OCI-LY7 (cell line): ENCODE measurements at regions not wholly inside any gene's neighbourhood (a gene's known extent, or its start where the extent isn't known, plus 50 kb on each side); places are given as distances from the start of the nearest gene placed in this dataset.
"Not testable (repeated sequence)": the region's sequence is repeated elsewhere in the genome, so short reads cannot be mapped to it uniquely, and the experiment has no call there.

Source experiments
- BruUV-seq: library from RNA; stranded (reverse); fragments of 400-500 nt; replicated peaks from 2 replicates; lab custom pipeline; 2021; lab: Mats Ljungman, UMichigan
- CTCF ChIA-PET: fragments of 300-600 bp; sonication (Branson Sonifier 250); formaldehyde crosslinking; loops from one replicate; lab custom pipeline; 2022; ENCODE audit warnings: antibody characterized with exemption; ENCODE audit not compliant: unreplicated experiment; lab: Charles Lee
- POLR2A ChIA-PET: fragments of 300-600 bp; sonication (Branson Sonifier 250); formaldehyde crosslinking; loops from one replicate; lab custom pipeline; 2022; ENCODE audit warnings: antibody characterized with exemption; lab: Charles Lee
- DNase-seq: peaks from one replicate; pipeline ENCODE4 v3.0.0-alpha.2; 2015; ENCODE audit warnings: low spot score
- H2AFZ ChIP-seq: fragments of 200-600 bp; sonication (generic), shearing (Covaris generic); 2 replicates; pipeline ENCODE4 v1.6.1; 2014; ENCODE audit warnings: mild to moderate bottlenecking, antibody characterized with exemption, low read length, moderate library complexity
- H3K27ac ChIP-seq: fragments of 200-600 bp; sonication (generic); 2 replicates; pipeline ENCODE4 v1.5.1; 2014; ENCODE audit warnings: mixed run types, low read depth, mild to moderate bottlenecking, moderate library complexity, low read length, inconsistent platforms; ENCODE audit not compliant: poor library complexity, severe bottlenecking
- H3K36me3 ChIP-seq: fragments of 200-600 bp; sonication (generic); 2 replicates; pipeline ENCODE4 v1.6.1; 2014; ENCODE audit warnings: mild to moderate bottlenecking, antibody characterized with exemption, low read length, moderate library complexity, mixed read lengths; ENCODE audit not compliant: insufficient read depth
- H3K4me1 ChIP-seq: fragments of 200-600 bp; sonication (generic); 2 replicates; pipeline ENCODE4 v1.5.1; 2014; ENCODE audit warnings: mild to moderate bottlenecking, low read length; ENCODE audit not compliant: insufficient read depth, poor library complexity, severe bottlenecking
- H3K4me2 ChIP-seq: fragments of 200-600 bp; sonication (generic); 2 replicates; pipeline ENCODE4 v1.6.1; 2014; ENCODE audit warnings: mild to moderate bottlenecking, low read length
- H3K4me3 ChIP-seq: fragments of 200-600 bp; sonication (generic); 2 replicates; pipeline ENCODE4 v1.5.1; 2014; ENCODE audit warnings: mild to moderate bottlenecking, low read depth, low read length; ENCODE audit not compliant: poor library complexity, severe bottlenecking
- H3K79me2 ChIP-seq: fragments of 200-600 bp; sonication (generic); 2 replicates; pipeline ENCODE4 v1.6.1; 2016; ENCODE audit warnings: low read depth, mild to moderate bottlenecking, low read length, moderate library complexity, mixed read lengths; ENCODE audit not compliant: insufficient read depth
- H3K9me2 ChIP-seq: fragments of 200-600 bp; sonication (generic); 2 replicates; pipeline ENCODE4 v1.6.1; 2016; ENCODE audit warnings: mild to moderate bottlenecking, low read length, mixed read lengths; ENCODE audit not compliant: insufficient read depth
- H3K9me3 ChIP-seq: fragments of 200-600 bp; sonication (generic); 2 replicates; pipeline ENCODE4 v1.6.1; 2014; ENCODE audit warnings: mild to moderate bottlenecking, mixed run types, low read length, mixed read lengths
- H4K20me1 ChIP-seq: fragments of 200-600 bp; sonication (generic); 2 replicates; pipeline ENCODE4 v1.6.1; 2014; ENCODE audit warnings: mild to moderate bottlenecking, antibody characterized with exemption, low read length, moderate library complexity, mixed read lengths; ENCODE audit not compliant: insufficient read depth
- CTCF ChIP-seq: fragments of 200-600 bp; sonication (generic); conservative IDR thresholded peaks from 2 replicates; pipeline ENCODE4 v1.5.1; 2014; ENCODE audit warnings: mild to moderate bottlenecking, antibody characterized with exemption, low read length, moderate library complexity, mixed read lengths
- EZH2phosphoT487 ChIP-seq: fragments of 200-600 bp; sonication (generic); IDR thresholded peaks from 2 replicates; pipeline ENCODE4 v1.6.1; 2018; ENCODE audit warnings: low read depth, borderline replicate concordance, mild to moderate bottlenecking, mixed run types, antibody characterized with exemption, low read length, moderate library complexity, mixed read lengths
- intact Hi-C: fragments of 100-400 bp; cut with micrococcal nuclease; formaldehyde crosslinking; loops from one replicate; pipeline ENCODE4 v1.10.0; 2022; ENCODE audit not compliant: unreplicated experiment

GRCh38 chr7:83248000-83248399 is 85.3 kb upstream of the PCLO start:
- CTCF ChIA-PET = no interaction called here
- no peaks in the 10 kb centered on the region for H3K36me3 ChIP-seq
- no peaks in the 10 kb centered on the region for H3K9me3 ChIP-seq
- no peaks in the 10 kb centered on the region for H3K9me2 ChIP-seq
- H3K4me1 ChIP-seq = no peaks in the 10 kb centered on the region
- no peaks in the 10 kb centered on the region for H4K20me1 ChIP-seq
- H3K4me2 ChIP-seq = no peak overlapping the region
- BruUV-seq = no TSS peak
- no peaks in the 10 kb centered on the region for H3K79me2 ChIP-seq
- no peak overlapping the region for H3K4me3 ChIP-seq
- H3K27ac ChIP-seq = no peak overlapping the region
- POLR2A ChIA-PET = no interaction called here
- intact Hi-C loops = no loop called here
- no peak for DNase-seq
- H2AFZ ChIP-seq = no peak overlapping the region
- no peak for TF ChIP-seq EZH2phosphoT487

- H4K20me1 ChIP-seq, BruUV-seq, H3K79me2 ChIP-seq, H3K4me1 ChIP-seq, H2AFZ ChIP-seq, DNase-seq, H3K9me2 ChIP-seq, H3K9me3 ChIP-seq, H3K4me2 ChIP-seq, H3K27ac ChIP-seq, H3K36me3 ChIP-seq, POLR2A ChIA-PET, intact Hi-C loops, H3K4me3 ChIP-seq: not testable (repeated sequence)
- CTCF ChIA-PET = interaction anchor here (0.6 kb wide), 1 partner anchor 48 kb away, joined by 3 read pairs; no protein-coding TSS in a partner anchor
Measured at GRCh38 chr7:83219231-83219630, 56.5 kb upstream of the PCLO start.

GRCh38 chr7:83212883-83213282 is 50.2 kb upstream of the PCLO start:
- no peaks in the 10 kb centered on the region for H4K20me1 ChIP-seq
- H3K27ac ChIP-seq = no peak overlapping the region
- H3K9me2 ChIP-seq = no peaks in the 10 kb centered on the region
- CTCF ChIA-PET = no interaction called here
- DNase-seq = no peak
- no peak overlapping the region for H3K4me2 ChIP-seq
- no peaks in the 10 kb centered on the region for H3K4me1 ChIP-seq
- TF ChIP-seq EZH2phosphoT487 = no peak
- TF ChIP-seq CTCF = no peak
- no TSS peak for BruUV-seq
- H3K4me3 ChIP-seq = no peak overlapping the region
- no peaks in the 10 kb centered on the region for H3K36me3 ChIP-seq
- H3K79me2 ChIP-seq = no peaks in the 10 kb centered on the region
- POLR2A ChIA-PET = no interaction called here
- no peaks in the 10 kb centered on the region for H3K9me3 ChIP-seq
- no peak overlapping the region for H2AFZ ChIP-seq
- intact Hi-C loops = no loop called here
